Fibroblast of lung (primary cell): ENCODE measurements at regions not wholly inside any gene's neighbourhood (a gene's known extent, or its start where the extent isn't known, plus 50 kb on each side); places are given as distances from the start of the nearest gene placed in this dataset.

Experiments
- DNase-seq, 2 donors: peaks; one replicate each; pipeline versions ENCODE4 v3.0.0 to v3.0.0-alpha.2; 2010; ENCODE audit warnings: low read depth in 2 of 2
- H2AFZ ChIP-seq: 2 replicates; pipeline ENCODE4 v1.5.1; 2012; ENCODE audit warnings: low read length, control low read depth, inconsistent platforms
- H3K27ac ChIP-seq: 2 replicates; pipeline ENCODE4 v1.5.1; 2011; ENCODE audit warnings: low read length, control low read depth; ENCODE audit not compliant: insufficient read depth
- H3K27me3 ChIP-seq: 2 replicates; pipeline ENCODE4 v1.5.1; 2011; ENCODE audit warnings: mild to moderate bottlenecking, low read length; ENCODE audit not compliant: control insufficient read depth, insufficient read depth
- H3K36me3 ChIP-seq: 2 replicates; pipeline ENCODE4 v1.5.1; 2011; ENCODE audit warnings: low read length; ENCODE audit not compliant: control insufficient read depth, insufficient read depth
- H3K4me1 ChIP-seq: 2 replicates; pipeline ENCODE4 v1.5.1; 2011; ENCODE audit warnings: low read length; ENCODE audit not compliant: control insufficient read depth, insufficient read depth; ENCODE audit errors: extremely low read depth
- H3K4me2 ChIP-seq: 2 replicates; pipeline ENCODE4 v1.5.1; 2011; ENCODE audit warnings: low read length, control low read depth; ENCODE audit not compliant: insufficient read depth; ENCODE audit errors: extremely low read depth
- H3K4me3 ChIP-seq, 4 experiments: fragments of 200-600 bp in 1 of 4; sonication (generic) in 1 of 4; replicated peaks in 1 of 4; 2 replicates each; pipeline ENCODE4 v1.5.1; 2011 to 2016; ENCODE audit warnings: low read length in 4 of 4, low read depth in 3 of 4, mild to moderate bottlenecking in 3 of 4, control low read depth in 2 of 4, inconsistent platforms in 1 of 4, mixed read lengths in 1 of 4; ENCODE audit not compliant: insufficient read depth in 1 of 4; ENCODE audit errors: control extremely low read depth in 1 of 4
- H3K79me2 ChIP-seq: 2 replicates; pipeline ENCODE4 v1.5.1; 2012; ENCODE audit warnings: mild to moderate bottlenecking, low read length, inconsistent platforms; ENCODE audit not compliant: control insufficient read depth, insufficient read depth
- H3K9ac ChIP-seq: 2 replicates; pipeline ENCODE4 v1.5.1; 2011; ENCODE audit warnings: mild to moderate bottlenecking, low read length, control low read depth; ENCODE audit not compliant: insufficient read depth
- H3K9me3 ChIP-seq: 2 replicates; pipeline ENCODE4 v1.5.1; 2012; ENCODE audit warnings: low read depth, low read length; ENCODE audit not compliant: control insufficient read depth, insufficient read depth
- H4K20me1 ChIP-seq: 2 replicates; pipeline ENCODE4 v1.5.1; 2011; ENCODE audit warnings: low read length; ENCODE audit not compliant: control insufficient read depth, insufficient read depth; ENCODE audit errors: extremely low read depth
- EZH2 ChIP-seq: IDR thresholded peaks from 2 replicates; pipeline ENCODE4 v1.5.1; 2012; ENCODE audit warnings: low read length, control low read depth, mild to moderate bottlenecking; ENCODE audit errors: missing control alignments
- TF ChIP-seq, protein P1 (sequence below), 2 donors: IDR thresholded peaks in 1 of 2; conservative IDR thresholded peaks in 1 of 2; 1 replicate in 1 of 2; 2 replicates in 1 of 2; pipeline ENCODE4 v1.5.1; 2011 to 2012; ENCODE audit warnings: low read length in 2 of 2, control low read depth in 1 of 2, inconsistent platforms in 1 of 2, low read depth in 1 of 2, mild to moderate bottlenecking in 1 of 2

DNA sequence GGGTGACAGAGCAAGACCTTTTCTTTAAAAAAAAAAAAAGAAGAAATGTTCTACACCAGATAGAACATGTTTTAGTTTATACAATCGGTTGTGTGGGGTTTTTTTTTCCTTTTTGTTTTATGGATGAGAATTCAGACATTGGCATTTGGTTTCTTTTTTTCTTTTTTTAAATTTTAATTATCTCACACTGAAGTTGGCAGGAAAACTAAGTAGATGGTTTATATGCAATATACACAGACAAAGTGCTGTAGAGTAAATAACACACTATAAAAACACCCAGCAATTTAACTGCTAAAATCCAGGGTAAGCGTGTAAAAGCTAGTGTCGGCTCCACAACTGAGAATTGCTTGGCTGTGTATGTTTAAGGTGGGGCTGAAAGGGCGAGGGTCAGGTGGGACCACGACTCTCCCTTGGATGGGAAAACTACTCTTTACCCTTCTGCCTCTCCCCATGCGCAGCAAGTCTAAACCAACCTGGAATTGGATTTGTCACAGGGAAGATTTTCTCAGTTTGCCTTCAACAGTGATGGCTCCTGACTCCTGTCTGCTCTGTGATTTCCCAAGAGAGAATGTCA, 147.1 kb upstream of the MARCKS start:
- Histone ChIP-seq H3K4me3 (no peak overlapping the region), H3K27ac (no peak overlapping the region), H3K36me3 (no peaks in the 10 kb centered on the region), H3K4me2 (no peak overlapping the region), H3K27me3 (no peaks in the 10 kb centered on the region), H3K9me3 (no peaks in the 10 kb centered on the region), H4K20me1 (no peaks in the 10 kb centered on the region), H3K79me2 (no peaks in the 10 kb centered on the region), H3K4me1 (no peaks in the 10 kb centered on the region), H3K9ac (no peak overlapping the region), H2AFZ (no peak overlapping the region)
- DNase-seq = no peak
- TF ChIP-seq, protein P1, sequence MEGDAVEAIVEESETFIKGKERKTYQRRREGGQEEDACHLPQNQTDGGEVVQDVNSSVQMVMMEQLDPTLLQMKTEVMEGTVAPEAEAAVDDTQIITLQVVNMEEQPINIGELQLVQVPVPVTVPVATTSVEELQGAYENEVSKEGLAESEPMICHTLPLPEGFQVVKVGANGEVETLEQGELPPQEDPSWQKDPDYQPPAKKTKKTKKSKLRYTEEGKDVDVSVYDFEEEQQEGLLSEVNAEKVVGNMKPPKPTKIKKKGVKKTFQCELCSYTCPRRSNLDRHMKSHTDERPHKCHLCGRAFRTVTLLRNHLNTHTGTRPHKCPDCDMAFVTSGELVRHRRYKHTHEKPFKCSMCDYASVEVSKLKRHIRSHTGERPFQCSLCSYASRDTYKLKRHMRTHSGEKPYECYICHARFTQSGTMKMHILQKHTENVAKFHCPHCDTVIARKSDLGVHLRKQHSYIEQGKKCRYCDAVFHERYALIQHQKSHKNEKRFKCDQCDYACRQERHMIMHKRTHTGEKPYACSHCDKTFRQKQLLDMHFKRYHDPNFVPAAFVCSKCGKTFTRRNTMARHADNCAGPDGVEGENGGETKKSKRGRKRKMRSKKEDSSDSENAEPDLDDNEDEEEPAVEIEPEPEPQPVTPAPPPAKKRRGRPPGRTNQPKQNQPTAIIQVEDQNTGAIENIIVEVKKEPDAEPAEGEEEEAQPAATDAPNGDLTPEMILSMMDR (conservative IDR thresholded peaks at IDR 0.05 in 1 of 2, IDR thresholded peaks at IDR 0.05 in 1 of 2; ENCODE audit: low read depth in 1 of 2, low read length in 2 of 2) = no peak
- no peak for TF ChIP-seq EZH2

DNA sequence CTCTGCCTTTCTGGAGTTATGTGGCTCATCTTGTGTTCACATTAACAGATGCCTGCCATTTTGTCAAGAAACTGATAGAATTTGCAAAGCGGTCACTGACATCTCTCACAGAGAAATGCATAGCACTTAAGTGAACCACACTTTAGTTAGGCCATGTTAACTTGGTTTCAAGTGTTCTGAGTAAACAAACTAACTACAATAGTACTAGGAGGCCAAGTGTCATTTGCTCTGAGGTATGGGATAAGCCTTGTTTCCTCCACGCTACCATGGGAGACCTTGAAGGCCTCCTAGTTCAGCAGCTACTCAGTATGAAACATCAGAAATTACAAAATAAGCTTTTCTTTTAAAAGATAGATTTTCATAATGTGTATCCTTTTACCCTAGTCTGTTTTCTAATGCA, 143.5 kb upstream of the MARCKS start:
- DNase-seq = no peak
- no peak overlapping the region for H2AFZ ChIP-seq
- no peak overlapping the region for H3K27ac ChIP-seq
- no peak overlapping the region for H3K9ac ChIP-seq
- H3K4me2 ChIP-seq = no peak overlapping the region
- no peaks in the 10 kb centered on the region for H3K27me3 ChIP-seq
- no peaks in the 10 kb centered on the region for H3K4me1 ChIP-seq
- H3K79me2 ChIP-seq = no peaks in the 10 kb centered on the region
- no peak overlapping the region for H3K4me3 ChIP-seq
- H3K9me3 ChIP-seq = no peaks in the 10 kb centered on the region
- no peaks in the 10 kb centered on the region for H4K20me1 ChIP-seq
- H3K36me3 ChIP-seq = no peaks in the 10 kb centered on the region
- TF ChIP-seq, protein P1 (conservative IDR thresholded peaks at IDR 0.05 in 1 of 2, IDR thresholded peaks at IDR 0.05 in 1 of 2; ENCODE audit: low read depth in 1 of 2, low read length in 2 of 2) = no peak
- no peak for TF ChIP-seq EZH2

DNA sequence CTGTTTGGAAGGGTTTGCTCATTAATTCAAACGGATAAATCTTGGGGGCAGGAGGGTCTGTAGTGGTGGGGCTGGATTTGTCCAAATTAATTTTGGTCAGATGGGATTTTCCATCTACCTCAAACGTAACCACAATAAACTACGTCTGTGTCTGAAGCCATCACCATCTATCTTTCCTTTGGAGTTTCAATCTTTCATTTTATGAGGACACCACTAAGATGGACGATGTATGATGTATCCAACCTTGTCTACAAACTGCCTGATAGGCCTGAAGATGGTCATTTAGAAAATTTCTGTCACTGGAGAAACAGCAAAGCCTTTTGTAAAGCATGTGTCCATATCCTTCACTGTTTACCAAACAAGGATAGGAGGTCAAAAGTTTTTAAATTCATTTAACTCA, 138.6 kb upstream of the MARCKS start:
- no peaks in the 10 kb centered on the region for H3K9me3 ChIP-seq
- H3K4me1 ChIP-seq = no peaks in the 10 kb centered on the region
- H2AFZ ChIP-seq = no peak overlapping the region
- no peak overlapping the region for H3K9ac ChIP-seq
- no peaks in the 10 kb centered on the region for H3K27me3 ChIP-seq
- no peaks in the 10 kb centered on the region for H3K79me2 ChIP-seq
- no peak for DNase-seq
- no peak overlapping the region for H3K4me2 ChIP-seq
- no peaks in the 10 kb centered on the region for H4K20me1 ChIP-seq
- H3K27ac ChIP-seq = no peak overlapping the region
- no peaks in the 10 kb centered on the region for H3K36me3 ChIP-seq
- TF ChIP-seq, protein P1 (conservative IDR thresholded peaks at IDR 0.05 in 1 of 2, IDR thresholded peaks at IDR 0.05 in 1 of 2; ENCODE audit: low read depth in 1 of 2, low read length in 2 of 2) = no peak
- TF ChIP-seq EZH2 = no peak
- no peak overlapping the region for H3K4me3 ChIP-seq
